Endothelial cell (in vitro differentiated cells): ENCODE measurements at regions not wholly inside any gene's neighbourhood (a gene's known extent, or its start where the extent isn't known, plus 50 kb on each side); places are given as distances from the start of the nearest gene placed in this dataset.

Experiments used
- DNase-seq: peaks from one replicate; pipeline ENCODE4 v3.0.0; 2021; ENCODE audit warnings: low spot score
- H3K27ac Mint-ChIP-seq: one replicate; pipeline ENCODE4 v1.8.0; 2021; ENCODE audit warnings: mixed read lengths, inconsistent platforms; ENCODE audit not compliant: unreplicated experiment
- H3K27me3 Mint-ChIP-seq: one replicate; pipeline ENCODE4 v1.8.0; 2021; ENCODE audit warnings: mild to moderate bottlenecking, moderate library complexity, mixed read lengths, inconsistent platforms; ENCODE audit not compliant: unreplicated experiment
- H3K36me3 Mint-ChIP-seq: one replicate; pipeline ENCODE4 v1.8.0; 2021; ENCODE audit warnings: mild to moderate bottlenecking, low read depth, mixed read lengths, inconsistent platforms; ENCODE audit not compliant: unreplicated experiment
- H3K4me1 Mint-ChIP-seq: one replicate; pipeline ENCODE4 v1.8.0; 2021; ENCODE audit warnings: mild to moderate bottlenecking, mixed read lengths, inconsistent platforms; ENCODE audit not compliant: unreplicated experiment
- H3K4me3 Mint-ChIP-seq: one replicate; pipeline ENCODE4 v1.8.0; 2021; ENCODE audit warnings: mild to moderate bottlenecking, mixed read lengths, inconsistent platforms; ENCODE audit not compliant: unreplicated experiment
- H3K9me3 Mint-ChIP-seq: one replicate; pipeline ENCODE4 v1.8.0; 2021; ENCODE audit warnings: mixed read lengths, inconsistent platforms; ENCODE audit not compliant: unreplicated experiment
- CTCF ChIP-seq: fragments of 200-600 bp; sonication (generic); IDR thresholded peaks from one replicate; pipeline ENCODE4 v1.5.0; 2021; ENCODE audit warnings: antibody characterized with exemption; ENCODE audit not compliant: unreplicated experiment

GRCh38 chr14:36055681-36056225 is 120.8 kb downstream of the PTCSC3 start:
- Mint-ChIP-seq H3K4me3 (no peak overlapping the region), H3K4me1 (no peaks in the 10 kb centered on the region), H3K27ac (no peak overlapping the region), H3K27me3 (peaks cover 1% of the 10 kb centered on the region), H3K9me3 (no peaks in the 10 kb centered on the region), H3K36me3 (no peaks in the 10 kb centered on the region)
- DNase-seq = no peak
- TF ChIP-seq CTCF = no peak

- Mint-ChIP-seq H3K27me3 (peaks cover 1% of the 10 kb centered on the region), H3K9me3 (no peaks in the 10 kb centered on the region), H3K4me3 (no peak overlapping the region), H3K36me3 (no peaks in the 10 kb centered on the region), H3K27ac (no peak overlapping the region), H3K4me1 (no peaks in the 10 kb centered on the region)
- DNase-seq = no peak
- no peak for TF ChIP-seq CTCF
These were observed 121.5 kb downstream of the PTCSC3 start for GRCh38 chr14:36055052-36055378.

GRCh38 chr14:36054353-36055051 is 122.0 kb downstream of the PTCSC3 start:
- Mint-ChIP-seq H3K27ac (no peak overlapping the region), H3K36me3 (no peaks in the 10 kb centered on the region), H3K4me1 (no peaks in the 10 kb centered on the region), H3K9me3 (no peaks in the 10 kb centered on the region), H3K4me3 (no peak overlapping the region), H3K27me3 (peaks cover 1% of the 10 kb centered on the region)
- DNase-seq = no peak
- TF ChIP-seq CTCF = no peak

- no peak overlapping the region for H3K27ac Mint-ChIP-seq
- H3K36me3 Mint-ChIP-seq = no peaks in the 10 kb centered on the region
- H3K9me3 Mint-ChIP-seq = no peaks in the 10 kb centered on the region
- H3K27me3 Mint-ChIP-seq = peaks cover 1% of the 10 kb centered on the region
- no peak for DNase-seq
- H3K4me1 Mint-ChIP-seq = no peaks in the 10 kb centered on the region
- H3K4me3 Mint-ChIP-seq = no peak overlapping the region
- TF ChIP-seq CTCF = no peak
These were observed 123.8 kb downstream of the PTCSC3 start for GRCh38 chr14:36052681-36053080.

- no peak for TF ChIP-seq CTCF
- H3K9me3 Mint-ChIP-seq = no peaks in the 10 kb centered on the region
- peaks cover 1% of the 10 kb centered on the region for H3K27me3 Mint-ChIP-seq
- no peaks in the 10 kb centered on the region for H3K4me1 Mint-ChIP-seq
- H3K36me3 Mint-ChIP-seq = no peaks in the 10 kb centered on the region
- DNase-seq = no peak
- H3K27ac Mint-ChIP-seq = no peak overlapping the region
- no peak overlapping the region for H3K4me3 Mint-ChIP-seq
These were observed 124.5 kb downstream of the PTCSC3 start for GRCh38 chr14:36052063-36052462.
